GM12865 (cell line): ENCODE measurements at regions not wholly inside any gene's neighbourhood (a gene's known extent, or its start where the extent isn't known, plus 50 kb on each side); places are given as distances from the start of the nearest gene placed in this dataset.

Experiments
- DNase-seq: peaks from one replicate; pipeline ENCODE4 v3.0.0; 2010; ENCODE audit warnings: low read depth
- H3K4me3 ChIP-seq: 2 replicates; pipeline ENCODE4 v1.5.1; 2011; ENCODE audit warnings: mild to moderate bottlenecking, low read depth, low read length, control low read depth
- CTCF ChIP-seq: IDR thresholded peaks from 2 replicates; pipeline ENCODE4 v1.5.1; 2011; ENCODE audit warnings: low read length, control low read depth, low read depth, inconsistent platforms; ENCODE audit not compliant: insufficient read depth; ENCODE audit errors: missing control alignments

DNA sequence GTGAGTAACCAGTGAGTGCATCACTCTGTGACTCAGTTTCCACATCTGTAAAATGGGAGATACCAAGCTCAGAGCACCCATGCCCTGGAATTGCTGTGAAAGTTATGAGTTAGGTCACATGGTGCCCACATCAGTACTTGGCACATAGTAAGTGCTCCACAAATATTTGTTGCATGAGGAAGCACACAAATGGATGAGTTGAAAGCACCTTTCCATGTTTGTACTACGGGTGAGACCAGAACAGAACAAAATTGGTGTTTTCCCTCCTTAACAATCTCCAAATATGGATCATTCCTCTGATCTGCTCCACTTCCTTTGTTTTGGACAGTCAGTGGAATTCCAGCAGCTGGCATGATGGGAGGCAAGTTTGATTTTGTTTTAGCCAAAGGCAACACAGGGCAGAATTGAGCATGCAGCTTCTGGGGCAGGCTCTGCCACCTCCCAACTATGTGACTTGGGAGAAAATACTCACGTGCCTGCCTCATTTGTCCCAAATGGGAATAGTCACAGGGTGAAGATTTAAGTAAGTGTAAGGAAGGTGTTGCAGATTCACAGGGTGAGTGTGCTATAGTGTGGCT lies 503.7 kb upstream of the SULF2 start:
- no peak for DNase-seq
- TF ChIP-seq CTCF = no peak
- H3K4me3 ChIP-seq = no peak overlapping the region

DNA sequence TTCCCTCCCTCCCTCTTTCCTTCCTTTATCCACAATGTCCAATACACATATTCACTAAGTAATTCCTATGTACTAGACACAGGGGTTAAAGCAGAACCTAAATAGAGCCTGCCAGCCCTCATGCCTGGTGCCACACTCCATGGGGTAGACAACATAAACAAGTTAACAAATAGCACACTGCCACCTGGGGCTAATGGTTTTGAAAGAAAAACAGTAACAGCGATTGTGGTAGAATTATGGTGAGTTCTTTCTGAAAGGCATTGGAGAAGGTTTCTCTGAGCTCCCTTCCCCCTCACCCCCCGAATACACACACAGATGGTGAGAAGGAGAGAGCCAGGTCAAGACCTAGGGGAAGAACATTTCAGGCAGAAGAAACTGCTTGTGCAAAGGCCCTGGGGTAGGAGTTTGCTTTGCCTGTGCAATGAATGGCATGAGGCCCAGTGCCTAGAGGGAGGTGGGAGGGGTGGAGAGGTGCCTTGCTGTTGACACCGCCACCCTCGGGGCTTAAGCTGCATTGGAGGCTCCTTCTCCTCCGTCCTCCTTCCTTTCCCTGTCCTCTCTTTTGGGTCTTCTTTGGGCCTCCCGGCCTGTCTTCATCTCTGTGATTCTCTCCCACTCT lies 502.4 kb upstream of the SULF2 start:
- no peak for DNase-seq
- TF ChIP-seq CTCF = no peak
- H3K4me3 ChIP-seq = no peak overlapping the region

GRCh38 chr20:48287021-48287494 lies 501.8 kb upstream of the SULF2 start:
- no peak for DNase-seq
- H3K4me3 ChIP-seq = no peak overlapping the region
- no peak for TF ChIP-seq CTCF

DNA sequence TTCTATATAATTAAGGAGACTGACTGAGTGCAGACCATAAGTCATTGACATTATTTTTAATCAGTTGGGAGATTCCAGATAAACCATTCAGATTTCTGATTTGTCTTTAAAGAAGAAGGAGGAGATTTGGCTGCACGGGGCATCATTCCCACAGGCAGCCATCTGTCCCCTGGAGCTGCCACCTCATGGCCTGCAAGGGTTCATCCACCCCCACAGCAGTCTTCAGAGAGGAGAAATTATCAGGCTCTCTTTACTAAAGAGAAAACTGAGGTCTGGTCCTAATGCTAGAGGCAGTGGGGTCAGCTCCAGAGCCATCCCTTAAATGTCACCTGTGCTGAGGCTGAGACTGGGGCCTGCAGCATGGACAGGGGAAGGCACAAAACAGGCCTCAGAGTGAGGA lies 501.3 kb upstream of the SULF2 start:
- no peak for DNase-seq
- TF ChIP-seq CTCF = no peak
- no peak overlapping the region for H3K4me3 ChIP-seq

- H3K4me3 ChIP-seq = no peak overlapping the region
- DNase-seq = no peak
- TF ChIP-seq CTCF = no peak
These were observed 500.4 kb upstream of the SULF2 start for GRCh38 chr20:48285656-48286055.

GRCh38 chr20:48284837-48285236 lies 499.6 kb upstream of the SULF2 start:
- no peak for DNase-seq
- no peak overlapping the region for H3K4me3 ChIP-seq
- no peak for TF ChIP-seq CTCF

DNA sequence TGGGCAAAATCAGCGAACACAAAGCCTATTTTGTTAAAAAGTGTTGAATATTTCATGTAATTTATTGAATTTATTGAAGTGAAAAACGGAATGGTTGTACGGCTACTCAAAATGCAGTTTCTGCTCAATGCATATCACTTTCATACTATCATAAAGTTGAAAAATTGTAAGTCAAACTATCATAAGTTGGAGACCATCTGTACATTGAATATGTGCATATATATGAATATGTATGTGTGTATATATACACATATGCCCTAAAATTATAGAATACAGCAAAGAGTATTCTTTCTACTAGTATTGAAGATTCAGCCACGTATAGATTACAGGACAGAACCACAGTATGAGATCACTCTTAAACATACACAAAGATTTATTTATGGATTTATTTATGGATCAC lies 499.0 kb upstream of the SULF2 start:
- H3K4me3 ChIP-seq = no peak overlapping the region
- DNase-seq = no peak
- no peak for TF ChIP-seq CTCF
